ENCODE measurements at regions not wholly inside any gene's neighbourhood (a gene's known extent, or its start where the extent isn't known, plus 50 kb on each side); places are given as distances from the start of the nearest gene placed in this dataset.
"Not testable (repeated sequence)": the region's sequence is repeated elsewhere in the genome, so short reads cannot be mapped to it uniquely, and the experiment has no call there.

DNA sequence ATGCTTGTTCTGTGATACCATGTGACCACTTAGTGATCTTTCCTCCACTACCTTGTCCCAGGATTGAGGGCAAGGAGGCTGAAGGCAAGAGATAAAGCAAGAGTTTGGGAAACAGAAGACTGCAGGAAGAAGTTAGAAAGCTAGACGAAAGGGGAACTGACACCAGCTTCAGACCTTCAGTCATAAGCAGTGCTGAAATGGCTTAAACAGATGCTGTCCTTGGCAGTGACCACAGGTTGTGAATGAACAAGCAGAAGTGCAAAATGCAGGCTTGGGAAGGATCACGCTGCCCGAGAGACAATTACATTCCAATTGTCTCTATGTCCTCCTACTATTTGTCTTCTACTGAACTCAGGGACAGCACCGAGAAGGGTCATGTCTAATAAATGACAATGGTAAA is 704.9 kb upstream of the AUTS2 start:
- Mint-ChIP-seq H3K36me3 (no peaks in the 10 kb centered on the region), H3K27ac (no peak overlapping the region), H3K4me3 (no peak overlapping the region), H3K27me3 (no peaks in the 10 kb centered on the region), H3K9me3 (peaks cover 2 to 9% (median 5%) of the 10 kb centered on the region in 3 donors), H3K4me1 (no peaks in the 10 kb centered on the region)

- not testable (repeated sequence) for H3K4me1 Mint-ChIP-seq, H3K36me3 Mint-ChIP-seq, H3K4me3 Mint-ChIP-seq, H3K27ac Mint-ChIP-seq, H3K27me3 Mint-ChIP-seq
- H3K9me3 Mint-ChIP-seq = peaks cover 7 to 15% (median 7%) of the 10 kb centered on the region in 3 donors
Observed at GRCh38 chr7:68899156-68899555, 699.1 kb upstream of the AUTS2 start.

- peaks cover 5 to 11% (median 5%) of the 10 kb centered on the region in 3 donors for H3K9me3 Mint-ChIP-seq
- no peak overlapping the region for H3K27ac Mint-ChIP-seq
- no peaks in the 10 kb centered on the region for H3K27me3 Mint-ChIP-seq
- no peaks in the 10 kb centered on the region for H3K4me1 Mint-ChIP-seq
- H3K4me3 Mint-ChIP-seq = no peak overlapping the region
- H3K36me3 Mint-ChIP-seq = no peaks in the 10 kb centered on the region
Observed at GRCh38 chr7:68900096-68900495, 698.2 kb upstream of the AUTS2 start.

DNA sequence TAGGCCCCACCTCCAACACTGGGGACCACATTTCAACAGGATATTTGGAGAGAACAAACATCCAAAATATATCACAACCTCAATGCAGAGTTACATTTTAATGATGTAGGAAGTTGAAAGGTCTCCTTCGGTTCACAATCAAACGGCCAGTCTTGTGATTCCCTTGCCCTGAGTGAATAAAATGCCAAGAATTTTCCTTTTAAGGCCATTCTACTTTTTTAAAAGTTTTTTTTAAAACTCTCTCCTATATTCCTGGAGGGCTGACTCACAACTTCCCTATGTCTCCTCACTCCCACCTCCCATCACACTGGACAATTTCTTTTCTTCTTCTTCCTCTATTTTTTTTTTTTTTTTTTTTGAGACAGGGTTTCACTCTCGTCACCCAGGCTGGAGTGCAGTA is 693.6 kb upstream of the AUTS2 start:
- peaks cover 0 to 2% (median 0%) of the 10 kb centered on the region in 3 donors for H3K4me1 Mint-ChIP-seq
- H3K27me3 Mint-ChIP-seq = no peaks in the 10 kb centered on the region
- no peak overlapping the region for H3K27ac Mint-ChIP-seq
- no peak overlapping the region for H3K4me3 Mint-ChIP-seq
- H3K9me3 Mint-ChIP-seq = peaks cover 5 to 6% (median 6%) of the 10 kb centered on the region in 3 donors
- no peaks in the 10 kb centered on the region for H3K36me3 Mint-ChIP-seq

- Mint-ChIP-seq H3K27me3 (no peaks in the 10 kb centered on the region), H3K27ac (no peak overlapping the region), H3K4me3 (no peak overlapping the region), H3K36me3 (no peaks in the 10 kb centered on the region), H3K9me3 (peaks cover 0 to 5% (median 4%) of the 10 kb centered on the region in 3 donors), H3K4me1 (peaks cover 0 to 1% (median 0%) of the 10 kb centered on the region in 3 donors)
Observed at GRCh38 chr7:68911754-68912153, 686.5 kb upstream of the AUTS2 start.

DNA sequence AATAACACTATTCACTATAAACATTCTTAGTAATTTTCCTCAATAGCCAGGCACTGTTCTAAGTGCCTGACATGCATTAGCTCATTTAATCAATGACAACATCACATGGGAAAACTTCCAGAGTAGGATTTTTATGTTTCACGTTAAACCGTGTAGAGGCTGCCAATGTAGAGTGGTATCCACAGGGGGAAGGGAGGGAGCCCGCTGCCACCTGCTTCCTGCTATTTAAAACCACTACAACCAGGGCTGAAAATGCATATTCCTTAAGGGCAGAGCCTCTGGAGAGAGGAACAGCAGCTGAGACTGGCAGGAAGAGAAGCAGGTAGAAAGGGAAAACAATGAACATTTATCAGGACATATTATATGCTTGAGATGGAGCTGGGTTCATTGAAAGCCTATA is 684.3 kb upstream of the AUTS2 start:
- H3K9me3 Mint-ChIP-seq = peaks cover 7% of the 10 kb centered on the region in 3 donors
- no peak overlapping the region for H3K4me3 Mint-ChIP-seq
- no peak overlapping the region for H3K27ac Mint-ChIP-seq
- H3K36me3 Mint-ChIP-seq = no peaks in the 10 kb centered on the region
- H3K27me3 Mint-ChIP-seq = no peaks in the 10 kb centered on the region
- H3K4me1 Mint-ChIP-seq = peaks cover 0 to 1% (median 0%) of the 10 kb centered on the region in 3 donors

GRCh38 chr7:68917041-68917651 is 681.1 kb upstream of the AUTS2 start:
- H3K4me1 Mint-ChIP-seq = peaks cover 0 to 1% (median 0%) of the 10 kb centered on the region in 3 donors
- no peak overlapping the region for H3K27ac Mint-ChIP-seq
- peaks cover 2% of the 10 kb centered on the region for H3K36me3 Mint-ChIP-seq
- no peak overlapping the region for H3K4me3 Mint-ChIP-seq
- H3K27me3 Mint-ChIP-seq = no peaks in the 10 kb centered on the region
- peaks cover 7 to 19% (median 14%) of the 10 kb centered on the region in 3 donors for H3K9me3 Mint-ChIP-seq

GRCh38 chr7:68918621-68919020 is 679.7 kb upstream of the AUTS2 start:
- Mint-ChIP-seq H3K27me3 (no peaks in the 10 kb centered on the region), H3K9me3 (peaks cover 4 to 25% (median 16%) of the 10 kb centered on the region in 3 donors), H3K36me3 (peaks cover 2% of the 10 kb centered on the region), H3K4me1 (peaks cover 0 to 1% (median 0%) of the 10 kb centered on the region in 3 donors), H3K4me3 (no peak overlapping the region), H3K27ac (no peak overlapping the region)

GRCh38 chr7:68922850-68923249 is 675.4 kb upstream of the AUTS2 start:
- Mint-ChIP-seq H3K4me1 (no peaks in the 10 kb centered on the region), H3K9me3 (peaks cover 3 to 19% (median 18%) of the 10 kb centered on the region in 3 donors), H3K36me3 (peaks cover 2% of the 10 kb centered on the region), H3K27me3 (no peaks in the 10 kb centered on the region), H3K27ac (no peak overlapping the region), H3K4me3 (no peak overlapping the region)

DNA sequence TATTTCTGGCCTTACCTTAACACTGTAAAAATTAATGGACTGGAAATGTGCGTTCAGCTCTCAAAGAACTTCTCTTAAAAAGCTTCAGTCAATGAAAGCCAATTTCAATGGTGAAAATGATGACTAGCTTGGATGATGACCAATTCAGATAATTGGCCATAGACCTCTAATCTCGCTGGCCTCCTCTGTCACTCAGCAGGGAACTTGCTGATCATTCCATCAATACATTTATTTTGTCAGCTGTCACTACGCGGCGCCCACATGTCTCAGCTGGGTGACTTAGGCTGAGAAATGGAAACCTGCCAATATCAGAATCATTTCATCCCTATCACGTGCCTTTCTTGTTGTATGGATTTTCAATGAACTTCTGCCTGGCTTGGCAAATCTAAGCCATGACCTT is 673.0 kb upstream of the AUTS2 start:
- Mint-ChIP-seq H3K4me1 (no peaks in the 10 kb centered on the region), H3K4me3 (no peak overlapping the region), H3K27me3 (no peaks in the 10 kb centered on the region), H3K9me3 (peaks cover 3 to 25% (median 15%) of the 10 kb centered on the region in 3 donors), H3K36me3 (peaks cover 2% of the 10 kb centered on the region), H3K27ac (no peak overlapping the region)

DNA sequence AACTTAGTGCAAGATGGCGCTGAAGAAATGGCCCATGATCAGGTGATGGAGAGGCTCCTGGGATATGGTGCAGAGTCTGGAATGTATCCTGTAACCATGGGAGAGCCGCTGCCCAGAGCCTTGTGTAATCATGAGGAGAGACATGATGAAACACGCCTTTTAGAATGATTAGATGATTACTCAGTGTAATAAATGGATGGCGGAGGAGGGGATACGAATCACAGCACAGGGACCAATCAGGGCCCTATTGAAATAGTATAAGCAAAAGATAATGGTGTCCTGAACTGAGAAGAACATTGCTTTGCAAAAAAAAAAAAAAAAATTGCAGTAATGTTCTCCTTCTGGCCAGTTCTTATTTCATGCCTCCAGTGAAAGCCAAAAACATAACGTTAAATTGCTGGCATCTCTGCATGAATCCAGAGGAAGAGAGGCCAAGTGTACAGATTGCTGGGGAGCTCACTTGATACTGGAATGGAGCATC is 668.5 kb upstream of the AUTS2 start:
- H3K9me3 Mint-ChIP-seq = peaks cover 5 to 12% (median 8%) of the 10 kb centered on the region in 3 donors
- H3K36me3 Mint-ChIP-seq = no peaks in the 10 kb centered on the region
- no peak overlapping the region for H3K4me3 Mint-ChIP-seq
- H3K27me3 Mint-ChIP-seq = no peaks in the 10 kb centered on the region
- H3K4me1 Mint-ChIP-seq = peaks cover 0 to 2% (median 0%) of the 10 kb centered on the region in 3 donors
- no peak overlapping the region for H3K27ac Mint-ChIP-seq

GRCh38 chr7:68936471-68937035 is 661.7 kb upstream of the AUTS2 start:
- peaks cover 5% of the 10 kb centered on the region for H3K36me3 Mint-ChIP-seq
- H3K9me3 Mint-ChIP-seq = peaks cover 5 to 12% (median 7%) of the 10 kb centered on the region in 3 donors
- H3K4me3 Mint-ChIP-seq = no peak overlapping the region
- no peaks in the 10 kb centered on the region for H3K27me3 Mint-ChIP-seq
- peaks cover 0 to 2% (median 0%) of the 10 kb centered on the region in 3 donors for H3K4me1 Mint-ChIP-seq
- H3K27ac Mint-ChIP-seq = no peak overlapping the region

DNA sequence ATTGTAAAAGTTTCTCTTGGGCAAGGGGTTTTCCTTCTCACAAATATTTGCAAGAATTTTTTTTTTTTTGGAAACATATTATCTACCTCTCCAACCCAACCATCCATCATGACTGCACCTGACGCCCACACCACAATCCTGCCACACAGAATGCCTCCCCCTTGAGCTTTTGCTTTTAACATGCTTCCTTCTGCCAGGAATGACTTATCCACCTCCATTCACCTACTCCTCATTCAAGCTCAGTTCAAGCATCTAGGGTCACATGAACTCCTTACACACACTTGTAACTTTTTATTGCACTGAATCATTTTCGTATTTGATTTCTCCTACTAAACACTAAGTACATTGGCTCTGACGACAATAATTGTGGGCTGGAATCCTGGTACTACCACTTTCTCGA is 660.1 kb upstream of the AUTS2 start:
- H3K36me3 Mint-ChIP-seq = peaks cover 5% of the 10 kb centered on the region
- peaks cover 0 to 1% (median 0%) of the 10 kb centered on the region in 3 donors for H3K4me1 Mint-ChIP-seq
- no peak overlapping the region for H3K27ac Mint-ChIP-seq
- peaks cover 2 to 16% (median 7%) of the 10 kb centered on the region in 3 donors for H3K9me3 Mint-ChIP-seq
- peak overlapping the region in 1 of 4 donors; percentile 45 for H3K4me3 Mint-ChIP-seq
- H3K27me3 Mint-ChIP-seq = no peaks in the 10 kb centered on the region

DNA sequence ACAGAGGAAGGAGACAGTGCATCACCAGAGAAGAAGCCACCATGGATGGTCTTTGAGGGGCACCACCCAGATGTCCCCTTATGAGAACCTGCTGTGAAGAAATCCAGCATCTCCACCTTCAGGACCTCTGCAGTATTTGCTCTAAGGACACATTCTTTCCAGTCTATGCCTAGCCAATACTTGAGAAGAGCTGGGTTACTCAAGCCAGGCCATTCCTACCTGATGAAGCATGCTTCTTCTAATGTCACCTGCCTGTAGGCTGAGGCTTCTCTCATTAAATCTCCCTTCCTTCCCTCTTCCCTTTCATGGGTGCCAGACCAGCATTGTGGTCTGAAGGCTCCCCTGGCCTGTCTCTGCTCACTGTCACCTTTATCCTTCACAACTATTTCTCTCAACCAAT is 654.5 kb upstream of the AUTS2 start:
- H3K27ac Mint-ChIP-seq = no peak overlapping the region
- no peaks in the 10 kb centered on the region for H3K36me3 Mint-ChIP-seq
- no peaks in the 10 kb centered on the region for H3K27me3 Mint-ChIP-seq
- H3K4me1 Mint-ChIP-seq = no peaks in the 10 kb centered on the region
- H3K4me3 Mint-ChIP-seq = no peak overlapping the region
- H3K9me3 Mint-ChIP-seq = peaks cover 5 to 18% (median 11%) of the 10 kb centered on the region in 3 donors

DNA sequence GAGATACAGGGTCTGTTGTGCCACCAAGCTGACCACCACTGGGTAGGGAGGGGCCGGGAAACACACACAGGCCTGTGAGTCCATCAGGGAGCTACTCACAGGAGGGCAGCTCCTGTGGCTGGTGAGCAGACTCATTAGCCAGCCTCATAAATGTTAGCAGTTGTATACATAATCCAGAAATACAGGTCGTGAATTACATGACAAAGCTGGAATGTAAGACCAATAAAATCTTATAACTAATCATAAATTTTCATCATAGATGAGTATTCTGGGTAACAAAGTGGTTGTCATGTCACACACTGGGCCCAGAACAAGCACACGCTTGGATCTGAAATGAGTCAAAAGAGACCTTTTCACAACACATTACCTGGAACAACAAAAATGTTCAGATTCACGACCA is 642.6 kb upstream of the AUTS2 start:
- H3K4me1 Mint-ChIP-seq = peaks cover 0 to 2% (median 0%) of the 10 kb centered on the region in 3 donors
- H3K27me3 Mint-ChIP-seq = peaks cover 3% of the 10 kb centered on the region
- H3K36me3 Mint-ChIP-seq = no peaks in the 10 kb centered on the region
- no peak overlapping the region for H3K27ac Mint-ChIP-seq
- H3K4me3 Mint-ChIP-seq = no peak overlapping the region
- peaks cover 0 to 7% (median 2%) of the 10 kb centered on the region in 3 donors for H3K9me3 Mint-ChIP-seq

DNA sequence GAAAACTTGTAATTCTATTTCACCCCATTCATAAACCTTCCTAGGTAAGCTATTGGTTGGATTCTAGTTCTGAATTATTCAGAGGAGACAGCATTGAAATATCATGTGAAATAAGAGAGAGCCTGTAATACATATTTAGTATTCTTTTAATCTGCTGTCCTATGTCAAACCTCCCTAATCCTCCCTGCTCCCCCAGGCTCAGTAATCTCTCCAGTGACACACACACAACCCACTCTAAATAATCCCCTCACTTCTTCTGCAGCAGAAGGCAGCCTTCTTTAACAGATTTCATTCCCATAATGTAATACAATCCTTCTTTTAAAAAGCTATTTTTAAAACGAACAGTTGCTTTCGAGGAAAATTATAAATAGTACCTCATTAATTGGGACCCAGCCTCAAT is 639.7 kb upstream of the AUTS2 start:
- Mint-ChIP-seq H3K36me3 (no peaks in the 10 kb centered on the region), H3K4me3 (peak overlapping the region in 1 of 4 donors; percentile 6), H3K27ac (no peak overlapping the region), H3K9me3 (peaks cover 0 to 7% (median 4%) of the 10 kb centered on the region in 3 donors), H3K4me1 (peaks cover 0 to 2% (median 0%) of the 10 kb centered on the region in 3 donors), H3K27me3 (peaks cover 3% of the 10 kb centered on the region)

All from IgD-negative memory B cell (primary cell).